Adrenal gland (tissue), 9 donors: ENCODE measurements at regions not wholly inside any gene's neighbourhood (a gene's known extent, or its start where the extent isn't known, plus 50 kb on each side); places are given as distances from the start of the nearest gene placed in this dataset.

Source experiments
- DNase-seq, 7 donors: peaks; one replicate each; pipeline ENCODE4 v3.0.0-alpha.2; 2019 to 2020
- H3K27ac ChIP-seq, 5 donors: fragments of 200-600 bp; sonication (generic) in 4 of 5; 1 replicate in 3 of 5; 2 replicates in 2 of 5; pipeline versions ENCODE4 v1.5.1 to v1.8.0; 2016 to 2020; ENCODE audit warnings: mild to moderate bottlenecking in 1 of 5
- H3K27me3 ChIP-seq: fragments of 200-600 bp; 2 replicates; pipeline ENCODE4 v1.8.0; 2021
- H3K36me3 ChIP-seq, 2 donors: fragments of 200-600 bp; replicated peaks in 1 of 2; 1 replicate in 1 of 2; 2 replicates in 1 of 2; pipeline versions ENCODE4 v1.5.1 to v1.8.0; 2018 to 2022
- H3K4me1 ChIP-seq, 2 donors: fragments of 200-600 bp; replicated peaks in 1 of 2; 1 replicate in 1 of 2; 2 replicates in 1 of 2; pipeline versions ENCODE4 v1.5.1 to v1.8.0; 2018 to 2021
- H3K4me3 ChIP-seq, 4 donors: fragments of 200-600 bp; sonication (generic) in 3 of 4; one replicate each; pipeline ENCODE4 v1.5.1; 2016 to 2018
- H3K9me3 ChIP-seq, 3 donors: fragments of 200-600 bp; sonication (generic) in 1 of 3; replicated peaks in 1 of 3; 1 replicate in 2 of 3; 2 replicates in 1 of 3; pipeline versions ENCODE4 v1.5.1 to v1.8.0; 2016 to 2021
- POLR2A ChIP-seq, 2 donors: fragments of 450-650 bp; IDR thresholded peaks; one replicate each; pipeline ENCODE4 v1.6.1; 2017; ENCODE audit warnings: antibody characterized with exemption in 2 of 2, mild to moderate bottlenecking in 2 of 2, moderate library complexity in 1 of 2
- WGBS, 4 donors: extraction: QIAGEN DNeasy Blood & Tissue Kit in 2 of 4; methylation state at CpG; one replicate each; pipeline versions ENCODE4 v1.1.5 to v1.1.7; 2013 to 2017; 5-methylcytosine and 5-hydroxymethylcytosine counted together
- intact Hi-C, 2 donors: fragments of 100-400 bp; cut with DNase I; formaldehyde crosslinking; loops; one replicate each; pipeline versions ENCODE4 v1.14.1 to v1.15.0; 2022 to 2023
- TF ChIP-seq, protein P1 (sequence below), 6 experiments: fragments of 450-650 bp in 4 of 6; fragments of 200-600 bp in 2 of 6; sonication (generic) in 1 of 6; IDR thresholded peaks; 1 replicate in 5 of 6; 2 replicates in 1 of 6; pipeline versions ENCODE4 v1.5.1 to v1.8.0; 2016 to 2021; ENCODE audit warnings: antibody characterized with exemption in 6 of 6, mild to moderate bottlenecking in 2 of 6, moderate library complexity in 1 of 6
- donor health status: healthy with polysubstance abuse.
- donor health status: Bipolar disorder and iron deficiency.
- donor health status: DM: yes; HTN: yes; CAD: no.
- donor health status: DM: no; HTN: no; CAD: no.
- donor health status: DM: no; HTN: no; CAD: no.

DNA sequence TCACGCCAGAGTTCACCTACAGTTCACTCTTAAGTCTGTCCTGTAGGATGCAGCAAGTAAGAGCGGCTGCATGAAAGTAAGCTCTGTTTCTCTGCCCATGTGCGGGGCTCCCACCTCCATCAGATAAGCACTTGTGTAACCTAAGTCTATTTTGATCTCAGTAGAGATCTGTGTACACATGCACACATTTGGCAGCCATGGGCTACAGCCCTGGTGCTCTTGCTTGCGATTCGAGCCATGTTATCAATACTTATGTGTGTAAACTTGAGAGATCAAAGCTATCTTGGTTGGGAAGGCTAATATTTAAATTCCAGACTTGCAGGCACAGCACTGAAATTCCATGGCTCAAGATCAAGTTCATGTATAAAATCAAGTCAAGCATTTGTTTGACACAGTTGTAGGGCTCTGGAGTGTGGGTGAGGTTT, 244.7 kb upstream of the FGGY start:
- H3K27me3 ChIP-seq: no peaks in the 10 kb centered on the region
- H3K4me1 ChIP-seq: peaks cover 0 to 21% of the 10 kb centered on the region in 2 donors
- H3K4me3 ChIP-seq: no peak overlapping the region
- H3K9me3 ChIP-seq: no peaks in the 10 kb centered on the region
- no peak for DNase-seq
- intact Hi-C loops: no loop called here
- H3K36me3 ChIP-seq: no peaks in the 10 kb centered on the region
- no peak overlapping the region for H3K27ac ChIP-seq
- 90 to 96% (median 92%) methylated on average over 5 of the region's 5 CpGs for WGBS, 4 donors
- TF ChIP-seq, protein P1, sequence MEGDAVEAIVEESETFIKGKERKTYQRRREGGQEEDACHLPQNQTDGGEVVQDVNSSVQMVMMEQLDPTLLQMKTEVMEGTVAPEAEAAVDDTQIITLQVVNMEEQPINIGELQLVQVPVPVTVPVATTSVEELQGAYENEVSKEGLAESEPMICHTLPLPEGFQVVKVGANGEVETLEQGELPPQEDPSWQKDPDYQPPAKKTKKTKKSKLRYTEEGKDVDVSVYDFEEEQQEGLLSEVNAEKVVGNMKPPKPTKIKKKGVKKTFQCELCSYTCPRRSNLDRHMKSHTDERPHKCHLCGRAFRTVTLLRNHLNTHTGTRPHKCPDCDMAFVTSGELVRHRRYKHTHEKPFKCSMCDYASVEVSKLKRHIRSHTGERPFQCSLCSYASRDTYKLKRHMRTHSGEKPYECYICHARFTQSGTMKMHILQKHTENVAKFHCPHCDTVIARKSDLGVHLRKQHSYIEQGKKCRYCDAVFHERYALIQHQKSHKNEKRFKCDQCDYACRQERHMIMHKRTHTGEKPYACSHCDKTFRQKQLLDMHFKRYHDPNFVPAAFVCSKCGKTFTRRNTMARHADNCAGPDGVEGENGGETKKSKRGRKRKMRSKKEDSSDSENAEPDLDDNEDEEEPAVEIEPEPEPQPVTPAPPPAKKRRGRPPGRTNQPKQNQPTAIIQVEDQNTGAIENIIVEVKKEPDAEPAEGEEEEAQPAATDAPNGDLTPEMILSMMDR (IDR thresholded peaks at IDR 0.05): no peak
- TF ChIP-seq POLR2A (IDR thresholded peaks at IDR 0.05): no peak

- DNase-seq: no peak
- Histone ChIP-seq H3K27me3 (no peaks in the 10 kb centered on the region), H3K27ac (no peak overlapping the region), H3K36me3 (no peaks in the 10 kb centered on the region), H3K9me3 (no peaks in the 10 kb centered on the region), H3K4me3 (no peak overlapping the region), H3K4me1 (peaks cover 0 to 33% of the 10 kb centered on the region in 2 donors)
- TF ChIP-seq POLR2A (IDR thresholded peaks at IDR 0.05): no peak
- TF ChIP-seq, protein P1 (IDR thresholded peaks at IDR 0.05): no peak
- WGBS, 4 donors: 89 to 100% (median 95%) methylated on average over 1 of the region's 1 CpG
- intact Hi-C loops: no loop called here
Measured at GRCh38 chr1:59054172-59054571, 242.7 kb upstream of the FGGY start.

DNA sequence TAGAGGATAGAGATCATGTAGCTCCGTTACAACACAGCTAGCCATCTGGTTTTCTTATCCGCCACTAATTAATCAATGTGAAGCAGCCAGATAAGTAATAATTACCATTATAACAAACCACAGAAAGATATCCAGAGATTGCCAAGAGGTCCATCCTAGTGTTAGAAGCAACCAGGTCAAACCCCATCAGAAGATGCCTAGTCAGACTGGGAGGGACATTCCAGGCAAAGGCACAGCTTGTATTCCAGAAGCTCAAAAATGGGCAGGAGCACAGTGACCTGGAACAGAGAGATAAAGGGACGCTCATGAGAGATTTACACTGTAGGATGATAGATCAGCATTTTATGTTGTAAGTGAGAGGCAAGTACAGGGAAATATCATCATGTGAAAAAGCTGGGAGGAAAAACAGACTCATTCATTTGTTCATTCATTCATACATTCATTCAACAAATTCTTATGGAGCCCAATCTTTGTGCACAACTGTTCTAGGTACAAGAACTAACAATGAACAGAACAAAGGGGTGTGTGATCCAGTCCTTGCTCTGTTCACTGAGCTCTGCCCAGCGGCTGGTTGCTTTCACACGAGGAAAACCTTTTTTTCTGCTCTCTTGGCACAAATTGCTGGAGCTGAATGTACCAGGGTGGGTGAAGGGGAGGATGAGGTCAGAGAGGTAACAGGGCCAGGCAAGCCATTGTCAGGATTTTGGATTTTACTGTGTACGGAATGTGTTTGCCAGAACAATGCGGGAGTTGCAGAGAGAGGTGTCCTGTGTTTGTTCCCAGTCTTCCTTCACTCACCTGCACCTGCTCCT, 240.8 kb upstream of the FGGY start:
- no peaks in the 10 kb centered on the region for H3K9me3 ChIP-seq
- peak in 2 of 7 donors; percentile 42 to 64 for DNase-seq
- peak overlapping the region in 2 of 5 donors; percentile 49 to 56 for H3K27ac ChIP-seq
- H3K36me3 ChIP-seq: no peaks in the 10 kb centered on the region
- TF ChIP-seq, protein P1 (IDR thresholded peaks at IDR 0.05): no peak
- no peak for TF ChIP-seq POLR2A (IDR thresholded peaks at IDR 0.05)
- H3K4me3 ChIP-seq: no peak overlapping the region
- no peaks in the 10 kb centered on the region for H3K27me3 ChIP-seq
- 67 to 76% (median 73%) methylated on average over 7 of the region's 7 CpGs for WGBS, 4 donors
- peaks cover 0 to 33% of the 10 kb centered on the region in 2 donors for H3K4me1 ChIP-seq
- intact Hi-C loops: no loop called here

DNA sequence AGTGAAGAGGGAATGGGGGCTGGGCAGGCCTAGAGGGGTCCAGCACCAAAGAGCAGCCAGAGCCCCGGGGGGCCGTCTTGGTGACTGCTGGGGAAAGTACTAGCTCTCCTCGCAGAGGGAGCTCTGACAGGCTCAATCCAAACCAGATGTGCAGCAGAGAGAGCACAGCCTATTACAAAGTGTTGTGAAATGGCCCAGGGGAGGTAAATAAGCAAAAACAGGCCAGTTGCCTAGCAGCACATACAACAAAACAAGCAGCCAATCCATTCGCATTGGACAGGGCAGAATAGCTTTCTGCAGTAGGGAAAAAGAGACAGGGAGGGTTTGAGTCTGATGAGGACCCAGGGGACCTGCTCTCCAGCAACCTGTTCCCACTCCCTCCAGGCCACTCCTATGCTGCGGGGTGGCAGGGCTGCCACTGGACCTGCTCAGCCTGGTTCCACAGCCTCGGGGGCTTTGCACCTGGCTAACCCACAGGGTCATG, 239.6 kb upstream of the FGGY start:
- H3K36me3 ChIP-seq: no peaks in the 10 kb centered on the region
- no peaks in the 10 kb centered on the region for H3K27me3 ChIP-seq
- H3K27ac ChIP-seq: peak overlapping the region in 3 of 5 donors; percentile 31 to 56 (median 49)
- H3K4me3 ChIP-seq: no peak overlapping the region
- peak; percentile 36 to 85 (median 43) for DNase-seq
- no peak for TF ChIP-seq POLR2A (IDR thresholded peaks at IDR 0.05)
- TF ChIP-seq, protein P1 (IDR thresholded peaks at IDR 0.05): no peak
- no peaks in the 10 kb centered on the region for H3K9me3 ChIP-seq
- 64 to 70% (median 68%) methylated on average over 6 of the region's 6 CpGs for WGBS, 4 donors
- H3K4me1 ChIP-seq: peaks cover 0 to 41% of the 10 kb centered on the region in 2 donors
- intact Hi-C loops: no loop called here
